WTC11 (cell line): ENCODE measurements at regions not wholly inside any gene's neighbourhood (a gene's known extent, or its start where the extent isn't known, plus 50 kb on each side); places are given as distances from the start of the nearest gene placed in this dataset.

Experiments
- RELA ChIP-seq: sonication (generic); formaldehyde crosslinking; IDR thresholded peaks from 2 replicates; pipeline ENCODE4 v1.8.1; 2022; ENCODE audit warnings: missing genetic modification reagents, mild to moderate bottlenecking, borderline replicate concordance
- ZNF219 ChIP-seq: sonication (generic); formaldehyde crosslinking; IDR thresholded peaks from 2 replicates; pipeline ENCODE4 v1.8.0; 2023; ENCODE audit warnings: missing genetic modification reagents, mild to moderate bottlenecking, borderline replicate concordance

GRCh38 chr19:31675193-31675913 is 326.1 kb upstream of the TSHZ3 start:
- TF ChIP-seq ZNF219 (CRISPR knock-in tag) (no peak), RELA (CRISPR knock-in tag) (no peak)
